Thyroid gland (tissue), 4 donors: ENCODE measurements at regions not wholly inside any gene's neighbourhood (a gene's known extent, or its start where the extent isn't known, plus 50 kb on each side); places are given as distances from the start of the nearest gene placed in this dataset.

Source experiments
- DNase-seq, 2 donors: peaks; one replicate each; pipeline ENCODE4 v3.0.0-alpha.2; 2019
- H3K27ac ChIP-seq, 3 donors: fragments of 200-600 bp; sonication (generic); 1 replicate in 2 of 3; 2 replicates in 1 of 3; pipeline ENCODE4 v1.5.1; 2016 to 2019; ENCODE audit warnings: mild to moderate bottlenecking in 1 of 3, moderate library complexity in 1 of 3
- H3K27me3 ChIP-seq: fragments of 200-600 bp; sonication (generic); one replicate; pipeline ENCODE4 v1.5.1; 2019
- H3K36me3 ChIP-seq, 2 donors: fragments of 200-600 bp; sonication (generic); one replicate each; pipeline ENCODE4 v1.5.1; 2016 to 2019
- H3K4me1 ChIP-seq, 2 donors: fragments of 200-600 bp; sonication (generic); one replicate each; pipeline ENCODE4 v1.5.1; 2017 to 2019
- H3K4me3 ChIP-seq, 3 donors: fragments of 200-600 bp; sonication (generic); replicated peaks in 1 of 3; 1 replicate in 2 of 3; 2 replicates in 1 of 3; pipeline ENCODE4 v1.5.1; 2016; ENCODE audit warnings: mild to moderate bottlenecking in 1 of 3
- H3K9me3 ChIP-seq: fragments of 200-600 bp; sonication (generic); one replicate; pipeline ENCODE4 v1.5.1; 2017
- CTCF ChIP-seq, 6 experiments: fragments of 200-600 bp in 3 of 6; fragments of 450-650 bp in 3 of 6; sonication (generic) in 3 of 6; IDR thresholded peaks; one replicate each; pipeline ENCODE4 v1.5.1; 2016 to 2019; ENCODE audit warnings: antibody characterized with exemption in 6 of 6, mild to moderate bottlenecking in 2 of 6, inconsistent platforms in 1 of 6, moderate library complexity in 1 of 6
- POLR2A ChIP-seq, 2 donors: fragments of 450-650 bp; IDR thresholded peaks; one replicate each; pipeline ENCODE4 v1.6.1; 2017; ENCODE audit warnings: antibody characterized with exemption in 2 of 2, mild to moderate bottlenecking in 2 of 2, moderate library complexity in 1 of 2
- WGBS, 2 donors: methylation state at CpG; one replicate each; pipeline ENCODE4 v1.1.5; 2017; 5-methylcytosine and 5-hydroxymethylcytosine counted together
- intact Hi-C: fragments of 100-400 bp; cut with DNase I; formaldehyde crosslinking; loops from one replicate; pipeline ENCODE4 v1.15.1; 2023

DNA sequence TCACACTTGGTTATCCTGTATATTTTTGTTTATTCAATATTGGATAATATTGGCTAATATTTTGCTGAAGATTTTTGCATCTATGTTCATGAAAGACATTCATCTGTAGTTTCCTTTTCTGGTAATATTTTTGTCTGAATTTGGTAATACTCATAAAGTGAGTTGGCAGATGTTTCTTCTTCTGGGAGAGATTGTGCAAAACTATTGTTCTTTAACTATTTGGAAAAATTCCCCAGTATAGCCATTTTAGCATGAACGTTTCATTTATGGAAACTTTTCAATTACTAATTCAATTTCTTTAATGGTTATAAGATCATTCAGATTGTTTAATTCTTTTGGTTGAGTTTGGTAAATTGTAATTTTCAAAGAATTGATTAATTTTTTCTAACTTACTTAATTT is 560.8 kb upstream of the FZD8 start:
- Histone ChIP-seq H3K4me1 (no peaks in the 10 kb centered on the region), H3K27ac (no peak overlapping the region), H3K4me3 (no peak overlapping the region), H3K27me3 (no peaks in the 10 kb centered on the region), H3K36me3 (no peaks in the 10 kb centered on the region), H3K9me3 (no peaks in the 10 kb centered on the region)
- WGBS, 2 donors = 68 to 73% methylated on average over 1 of the region's 1 CpG
- intact Hi-C loops = no loop called here
- TF ChIP-seq POLR2A (IDR thresholded peaks at IDR 0.05) = no peak
- no peak for TF ChIP-seq CTCF (IDR thresholded peaks at IDR 0.05)
- no peak for DNase-seq

DNA sequence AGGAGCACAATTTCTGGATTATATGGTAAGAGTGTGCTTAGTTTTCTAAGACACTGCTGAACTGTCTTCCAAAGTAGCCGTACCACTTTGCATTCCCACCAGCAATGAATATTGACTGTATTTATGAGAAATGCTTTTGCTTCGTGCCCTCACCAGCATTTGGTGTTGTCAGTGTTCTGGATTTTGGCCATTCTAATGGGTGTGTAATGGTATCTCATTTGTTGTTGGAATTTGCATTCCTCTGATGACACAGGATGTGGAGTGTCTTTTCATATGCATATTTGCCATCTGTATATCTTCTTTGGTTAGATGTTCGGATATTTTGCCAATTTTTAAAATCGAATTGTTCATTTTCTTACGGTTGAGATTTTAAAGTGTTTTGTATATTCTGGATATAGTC is 558.5 kb upstream of the FZD8 start:
- intact Hi-C loops = no loop called here
- no peaks in the 10 kb centered on the region for H3K4me1 ChIP-seq
- 94 to 95% methylated on average over 5 of the region's 5 CpGs for WGBS, 2 donors

GRCh38 chr10:36198322-36198721 is 556.2 kb upstream of the FZD8 start:
- no peak overlapping the region for H3K27ac ChIP-seq
- H3K4me3 ChIP-seq = no peak overlapping the region
- H3K9me3 ChIP-seq = no peaks in the 10 kb centered on the region
- TF ChIP-seq POLR2A (IDR thresholded peaks at IDR 0.05) = no peak
- no peak for TF ChIP-seq CTCF (IDR thresholded peaks at IDR 0.05)
- no peaks in the 10 kb centered on the region for H3K36me3 ChIP-seq
- intact Hi-C loops = no loop called here
- H3K27me3 ChIP-seq = no peaks in the 10 kb centered on the region
- no peaks in the 10 kb centered on the region for H3K4me1 ChIP-seq
- no peak for DNase-seq

More for the DNA sequence above, 558.5 kb upstream of the FZD8 start:
- no peak overlapping the region for H3K4me3 ChIP-seq
- H3K27ac ChIP-seq = no peak overlapping the region
- no peak for DNase-seq
- no peaks in the 10 kb centered on the region for H3K27me3 ChIP-seq
- no peaks in the 10 kb centered on the region for H3K9me3 ChIP-seq
- no peaks in the 10 kb centered on the region for H3K36me3 ChIP-seq
- no peak for TF ChIP-seq CTCF (IDR thresholded peaks at IDR 0.05)
- no peak for TF ChIP-seq POLR2A (IDR thresholded peaks at IDR 0.05)

- H3K36me3 ChIP-seq = no peaks in the 10 kb centered on the region
- H3K27me3 ChIP-seq = no peaks in the 10 kb centered on the region
- intact Hi-C loops = no loop called here
- no peak overlapping the region for H3K4me3 ChIP-seq
- H3K9me3 ChIP-seq = no peaks in the 10 kb centered on the region
- TF ChIP-seq CTCF (IDR thresholded peaks at IDR 0.05) (no peak), POLR2A (IDR thresholded peaks at IDR 0.05) (no peak)
- 80 to 94% methylated on average over 3 of the region's 3 CpGs for WGBS, 2 donors
- H3K27ac ChIP-seq = no peak overlapping the region
- no peaks in the 10 kb centered on the region for H3K4me1 ChIP-seq
- DNase-seq = no peak
These were observed 553.3 kb upstream of the FZD8 start for GRCh38 chr10:36195364-36195763.

DNA sequence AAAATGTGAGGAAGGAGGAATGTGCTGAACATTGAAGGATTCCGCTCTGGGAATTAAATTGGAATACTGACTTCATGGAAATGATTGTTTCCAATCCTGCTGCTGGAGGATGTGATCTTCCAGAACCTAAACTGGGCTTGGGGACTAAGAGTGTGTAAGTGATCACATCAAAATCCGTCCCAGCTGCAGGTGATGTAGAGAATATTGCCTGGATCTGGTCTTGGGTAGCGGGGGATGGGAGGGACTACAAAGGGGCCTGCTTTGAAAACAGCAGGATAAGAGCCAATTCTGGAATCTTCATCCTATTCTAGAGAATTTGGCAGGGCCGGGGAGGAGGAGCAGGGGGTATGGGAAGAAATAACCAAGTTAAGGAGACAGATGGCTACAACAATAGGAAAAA is 552.2 kb upstream of the FZD8 start:
- no peak for TF ChIP-seq POLR2A (IDR thresholded peaks at IDR 0.05)
- no peak for TF ChIP-seq CTCF (IDR thresholded peaks at IDR 0.05)
- H3K36me3 ChIP-seq = no peaks in the 10 kb centered on the region
- no peaks in the 10 kb centered on the region for H3K4me1 ChIP-seq
- no peak for DNase-seq
- no peak overlapping the region for H3K4me3 ChIP-seq
- no peaks in the 10 kb centered on the region for H3K27me3 ChIP-seq
- WGBS, 2 donors = 86 to 92% methylated on average over 4 of the region's 4 CpGs
- intact Hi-C loops = no loop called here
- no peaks in the 10 kb centered on the region for H3K9me3 ChIP-seq
- no peak overlapping the region for H3K27ac ChIP-seq
